ENCODE measurements at regions not wholly inside any gene's neighbourhood (a gene's known extent, or its start where the extent isn't known, plus 50 kb on each side); places are given as distances from the start of the nearest gene placed in this dataset.

GRCh38 chr3:145269106-145269505 is 891.9 kb downstream of the PLOD2 start:
- H3K9me3 Mint-ChIP-seq (ENCODE audit: low read depth) = peaks cover 3% of the 10 kb centered on the region
- no peak overlapping the region for H3K4me3 Mint-ChIP-seq (ENCODE audit: low read depth)
- no peaks in the 10 kb centered on the region for H3K36me3 Mint-ChIP-seq (ENCODE audit: insufficient read depth)
- DNase-seq (ENCODE audit: low spot score, unreplicated experiment) = no peak
- no peaks in the 10 kb centered on the region for H3K27me3 Mint-ChIP-seq
- no peak for TF ChIP-seq CTCF (IDR thresholded peaks at IDR 0.05; ENCODE audit: unreplicated experiment)
- no peaks in the 10 kb centered on the region for H3K4me1 Mint-ChIP-seq (ENCODE audit: low read depth)
- no peak overlapping the region for H3K27ac Mint-ChIP-seq

GRCh38 chr3:145272684-145273083 is 888.3 kb downstream of the PLOD2 start:
- DNase-seq (ENCODE audit: low spot score, unreplicated experiment) = no peak
- H3K27me3 Mint-ChIP-seq = no peaks in the 10 kb centered on the region
- TF ChIP-seq CTCF (IDR thresholded peaks at IDR 0.05; ENCODE audit: unreplicated experiment) = no peak
- no peaks in the 10 kb centered on the region for H3K4me1 Mint-ChIP-seq (ENCODE audit: low read depth)
- H3K9me3 Mint-ChIP-seq (ENCODE audit: low read depth) = no peaks in the 10 kb centered on the region
- H3K4me3 Mint-ChIP-seq (ENCODE audit: low read depth) = no peak overlapping the region
- H3K36me3 Mint-ChIP-seq (ENCODE audit: insufficient read depth) = no peaks in the 10 kb centered on the region
- H3K27ac Mint-ChIP-seq = no peak overlapping the region

GRCh38 chr3:145282505-145282904 is 878.5 kb downstream of the PLOD2 start:
- Mint-ChIP-seq H3K4me3 (ENCODE audit: low read depth) (no peak overlapping the region), H3K27me3 (no peaks in the 10 kb centered on the region), H3K27ac (no peak overlapping the region), H3K36me3 (ENCODE audit: insufficient read depth) (no peaks in the 10 kb centered on the region), H3K4me1 (ENCODE audit: low read depth) (no peaks in the 10 kb centered on the region), H3K9me3 (ENCODE audit: low read depth) (peaks cover 7% of the 10 kb centered on the region)
- no peak for DNase-seq (ENCODE audit: low spot score, unreplicated experiment)
- no peak for TF ChIP-seq CTCF (IDR thresholded peaks at IDR 0.05; ENCODE audit: unreplicated experiment)

- no peak for DNase-seq (ENCODE audit: low spot score, unreplicated experiment)
- Mint-ChIP-seq H3K9me3 (ENCODE audit: low read depth) (peaks cover 3% of the 10 kb centered on the region), H3K4me3 (ENCODE audit: low read depth) (no peak overlapping the region), H3K36me3 (ENCODE audit: insufficient read depth) (no peaks in the 10 kb centered on the region), H3K27me3 (no peaks in the 10 kb centered on the region), H3K27ac (no peak overlapping the region), H3K4me1 (ENCODE audit: low read depth) (no peaks in the 10 kb centered on the region)
- TF ChIP-seq CTCF (IDR thresholded peaks at IDR 0.05; ENCODE audit: unreplicated experiment) = no peak
Observed at GRCh38 chr3:145286937-145287336, 874.0 kb downstream of the PLOD2 start.

GRCh38 chr3:145290010-145290409 is 871.0 kb downstream of the PLOD2 start:
- no peaks in the 10 kb centered on the region for H3K36me3 Mint-ChIP-seq (ENCODE audit: insufficient read depth)
- DNase-seq (ENCODE audit: low spot score, unreplicated experiment) = no peak
- no peak overlapping the region for H3K27ac Mint-ChIP-seq
- no peaks in the 10 kb centered on the region for H3K27me3 Mint-ChIP-seq
- no peak for TF ChIP-seq CTCF (IDR thresholded peaks at IDR 0.05; ENCODE audit: unreplicated experiment)
- H3K9me3 Mint-ChIP-seq (ENCODE audit: low read depth) = peaks cover 3% of the 10 kb centered on the region
- H3K4me1 Mint-ChIP-seq (ENCODE audit: low read depth) = no peaks in the 10 kb centered on the region
- H3K4me3 Mint-ChIP-seq (ENCODE audit: low read depth) = no peak overlapping the region

Measured in progenitor cell of endocrine pancreas (in vitro differentiated cells).